ENCODE measurements at regions not wholly inside any gene's neighbourhood (a gene's known extent, or its start where the extent isn't known, plus 50 kb on each side); places are given as distances from the start of the nearest gene placed in this dataset.

GRCh38 chrX:39506131-39506530, 591.6 kb downstream of the BCOR start:
- no peak for TF ChIP-seq POLR2A (IDR thresholded peaks at IDR 0.05)
- TF ChIP-seq, protein P1, sequence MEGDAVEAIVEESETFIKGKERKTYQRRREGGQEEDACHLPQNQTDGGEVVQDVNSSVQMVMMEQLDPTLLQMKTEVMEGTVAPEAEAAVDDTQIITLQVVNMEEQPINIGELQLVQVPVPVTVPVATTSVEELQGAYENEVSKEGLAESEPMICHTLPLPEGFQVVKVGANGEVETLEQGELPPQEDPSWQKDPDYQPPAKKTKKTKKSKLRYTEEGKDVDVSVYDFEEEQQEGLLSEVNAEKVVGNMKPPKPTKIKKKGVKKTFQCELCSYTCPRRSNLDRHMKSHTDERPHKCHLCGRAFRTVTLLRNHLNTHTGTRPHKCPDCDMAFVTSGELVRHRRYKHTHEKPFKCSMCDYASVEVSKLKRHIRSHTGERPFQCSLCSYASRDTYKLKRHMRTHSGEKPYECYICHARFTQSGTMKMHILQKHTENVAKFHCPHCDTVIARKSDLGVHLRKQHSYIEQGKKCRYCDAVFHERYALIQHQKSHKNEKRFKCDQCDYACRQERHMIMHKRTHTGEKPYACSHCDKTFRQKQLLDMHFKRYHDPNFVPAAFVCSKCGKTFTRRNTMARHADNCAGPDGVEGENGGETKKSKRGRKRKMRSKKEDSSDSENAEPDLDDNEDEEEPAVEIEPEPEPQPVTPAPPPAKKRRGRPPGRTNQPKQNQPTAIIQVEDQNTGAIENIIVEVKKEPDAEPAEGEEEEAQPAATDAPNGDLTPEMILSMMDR (IDR thresholded peaks at IDR 0.05): no peak

Data from uterus (tissue), 2 donors.